ENCODE measurements at regions not wholly inside any gene's neighbourhood (a gene's known extent, or its start where the extent isn't known, plus 50 kb on each side); places are given as distances from the start of the nearest gene placed in this dataset.
"Not testable (repeated sequence)": the region's sequence is repeated elsewhere in the genome, so short reads cannot be mapped to it uniquely, and the experiment has no call there.

DNA sequence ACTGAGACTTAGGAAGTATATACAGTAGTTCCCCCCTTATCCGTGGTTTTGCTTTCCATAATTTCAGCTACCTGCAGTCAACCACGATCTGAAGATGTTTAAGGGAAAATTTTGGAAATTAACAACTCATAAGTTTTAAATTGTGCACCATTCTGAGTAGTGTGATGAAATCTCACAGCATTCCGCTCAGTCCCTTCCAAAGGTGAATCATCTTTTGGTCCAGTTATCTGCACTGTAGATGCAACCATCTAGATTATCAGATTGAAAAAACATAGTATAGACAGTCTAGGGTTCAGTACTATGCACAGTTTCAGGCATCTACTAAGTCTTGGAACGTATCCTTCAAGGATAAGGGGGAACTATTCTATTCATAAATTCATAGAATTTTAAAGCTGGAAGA lies 109.0 kb downstream of the ANXA3 start:
- no peak for DNase-seq

DNA sequence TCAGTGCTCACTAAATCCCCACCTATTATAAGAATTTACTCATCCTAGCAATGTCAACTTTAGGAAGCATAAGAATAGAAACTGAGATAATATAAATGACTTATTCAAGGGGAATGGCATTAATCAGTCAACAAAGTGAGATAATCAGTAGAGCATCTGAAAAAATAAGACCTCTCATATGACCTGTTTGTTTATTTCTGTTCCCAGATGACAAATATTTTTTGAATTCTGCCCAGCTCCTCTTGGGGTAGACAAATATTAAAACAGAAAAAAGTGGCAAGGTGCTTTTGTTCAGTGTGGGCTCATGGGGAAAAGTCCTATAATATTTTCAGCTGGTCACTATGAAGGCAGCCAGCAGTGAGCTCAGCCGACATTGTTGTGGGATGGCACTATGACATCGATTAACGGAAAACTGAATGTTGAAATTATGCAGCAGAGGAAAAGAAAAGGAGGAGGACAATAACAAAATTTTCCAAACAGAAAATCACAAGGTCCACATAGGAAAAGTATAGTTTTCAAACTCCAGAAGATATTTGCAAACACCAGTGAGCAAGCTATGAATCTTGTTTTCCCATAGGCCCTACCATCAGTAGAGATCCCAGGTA lies 109.6 kb downstream of the ANXA3 start:
- no peak for DNase-seq

DNA sequence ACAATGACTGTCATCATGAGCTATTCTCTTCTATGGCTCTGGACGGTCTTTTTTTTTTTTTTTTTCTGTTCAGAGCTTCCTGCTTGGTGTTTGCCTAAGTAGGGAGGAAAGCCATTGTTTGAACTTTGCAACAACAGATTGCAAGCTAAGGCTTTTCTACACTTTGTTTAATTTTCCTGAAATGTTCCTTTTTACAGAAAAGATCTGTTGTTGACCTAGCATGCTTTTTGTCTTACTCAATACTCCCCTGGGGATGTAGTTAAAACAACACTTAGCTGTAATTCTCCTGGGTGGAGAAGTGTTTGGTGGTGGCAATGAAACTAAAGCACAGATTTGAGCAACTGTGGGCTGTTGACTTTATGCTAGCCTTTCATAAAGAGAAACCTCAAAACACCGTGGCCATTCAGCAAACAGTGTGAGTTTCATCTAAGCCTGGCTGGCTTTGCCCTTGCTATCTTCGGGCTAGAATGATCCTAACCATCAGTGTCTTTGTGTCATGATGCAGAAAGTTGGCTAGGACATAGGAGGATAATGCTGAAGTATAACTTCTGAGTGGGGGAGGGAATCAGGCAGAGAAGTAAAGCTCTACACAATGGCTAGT lies 110.5 kb downstream of the ANXA3 start:
- no peak for DNase-seq

GRCh38 chr4:78662658-78663057 lies 111.1 kb downstream of the ANXA3 start:
- no peak for DNase-seq

DNA sequence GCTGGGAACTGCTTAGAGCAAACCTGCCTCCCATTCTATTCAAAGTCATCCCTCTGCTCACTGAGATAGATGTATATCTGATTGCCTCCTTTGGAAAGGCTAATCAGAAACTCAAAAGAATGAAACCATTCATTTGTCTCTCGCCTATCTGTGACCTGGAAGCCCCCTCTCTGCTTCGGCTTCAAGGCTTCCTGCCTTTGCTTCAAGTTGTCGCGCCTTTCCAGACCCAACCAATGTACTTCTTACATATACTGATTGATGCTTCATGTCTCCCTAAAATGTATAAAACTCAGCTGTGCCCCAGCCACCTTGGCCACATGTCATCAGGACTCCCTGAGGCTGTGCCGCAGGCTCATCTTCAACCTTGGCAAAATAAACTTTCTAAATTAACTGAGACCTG lies 111.9 kb upstream of the BMP2K start:
- DNase-seq, result not testable (repeated sequence)

GRCh38 chr4:78665216-78665770 lies 110.9 kb upstream of the BMP2K start:
- DNase-seq, result no peak

- no peak for DNase-seq
These were observed 109.3 kb upstream of the BMP2K start for GRCh38 chr4:78666830-78667258.

GRCh38 chr4:78667325-78667724 lies 108.8 kb upstream of the BMP2K start:
- DNase-seq, result no peak

DNA sequence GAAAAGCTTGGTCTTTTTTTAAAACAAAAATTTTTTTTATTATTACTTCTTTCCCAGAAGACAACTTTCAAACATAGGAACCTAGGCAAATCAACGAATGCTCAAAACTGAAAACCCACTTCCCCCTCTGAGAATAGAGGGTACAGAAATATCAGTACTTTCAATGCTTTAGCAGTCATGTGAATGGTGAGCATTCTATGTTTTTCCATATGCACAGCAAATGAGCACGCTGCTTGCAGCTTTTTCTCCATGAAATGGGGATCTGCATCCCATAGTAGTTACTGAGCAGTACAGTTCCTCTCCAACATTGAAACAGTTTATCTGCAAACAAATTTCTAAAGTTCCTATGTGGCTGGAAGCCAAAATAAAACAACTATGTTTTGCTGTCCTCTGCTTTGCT lies 108.4 kb upstream of the BMP2K start:
- no peak for DNase-seq

DNA sequence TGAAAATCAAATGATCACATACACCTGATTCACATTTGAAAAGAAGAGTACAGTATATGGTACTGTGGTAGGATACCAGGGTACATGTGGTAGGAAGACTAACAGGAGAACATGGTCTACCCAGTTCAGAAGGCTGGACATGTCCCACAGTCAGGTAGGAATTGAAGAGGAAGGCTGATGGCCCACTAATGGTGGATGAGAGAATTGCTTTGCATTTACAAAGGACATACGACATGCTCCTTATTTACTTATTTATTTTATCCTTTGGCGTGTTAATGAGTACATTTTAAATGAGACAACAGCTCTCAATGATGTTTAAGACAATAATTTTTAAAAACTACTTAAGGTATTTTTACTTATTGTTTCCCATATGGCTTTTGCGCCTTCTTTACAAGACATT lies 106.7 kb upstream of the BMP2K start:
- DNase-seq, result no peak

GRCh38 chr4:78671903-78672815 lies 104.0 kb upstream of the BMP2K start:
- DNase-seq, result no peak

DNA sequence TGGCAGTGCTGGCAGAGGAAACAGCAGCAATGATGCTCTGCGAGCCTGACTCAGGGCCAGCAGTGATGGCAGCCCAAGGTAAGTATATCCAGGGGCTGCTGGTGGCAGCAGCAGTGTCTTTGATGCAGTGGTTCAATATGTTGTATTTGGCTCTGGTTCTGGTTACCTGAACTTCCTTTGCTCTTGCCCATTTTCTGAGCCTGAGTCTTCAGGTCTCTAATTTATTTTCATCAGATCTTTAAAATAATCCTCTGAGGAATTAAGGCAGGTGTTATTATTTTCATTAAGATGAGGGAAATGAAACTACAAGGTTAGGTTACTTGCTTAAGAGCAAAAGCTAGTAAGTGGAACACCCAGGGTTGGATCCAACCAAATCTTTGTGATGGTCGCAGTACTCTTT lies 102.8 kb upstream of the BMP2K start:
- no peak for DNase-seq

- no peak for DNase-seq
These were observed 100.8 kb upstream of the BMP2K start for GRCh38 chr4:78675325-78675724.

DNA sequence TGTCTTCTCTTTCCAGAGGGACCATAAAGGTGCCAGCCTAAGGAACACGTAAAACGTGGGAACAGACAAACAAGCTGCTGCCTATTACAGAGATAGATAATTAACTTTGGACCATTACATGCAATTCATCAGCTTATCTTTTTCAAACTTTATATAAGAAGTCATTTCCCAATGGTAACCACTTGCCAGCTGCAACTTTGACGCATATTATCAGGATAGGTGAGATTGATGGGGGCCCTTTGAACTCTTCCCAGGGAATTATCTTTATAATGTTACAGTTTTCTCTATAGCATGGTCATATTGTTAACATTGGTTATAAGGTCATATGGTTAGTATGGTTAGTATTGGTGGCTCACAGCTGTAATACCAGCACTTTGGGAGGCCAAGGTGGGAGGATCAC lies 94.1 kb upstream of the BMP2K start:
- no peak for DNase-seq

DNA sequence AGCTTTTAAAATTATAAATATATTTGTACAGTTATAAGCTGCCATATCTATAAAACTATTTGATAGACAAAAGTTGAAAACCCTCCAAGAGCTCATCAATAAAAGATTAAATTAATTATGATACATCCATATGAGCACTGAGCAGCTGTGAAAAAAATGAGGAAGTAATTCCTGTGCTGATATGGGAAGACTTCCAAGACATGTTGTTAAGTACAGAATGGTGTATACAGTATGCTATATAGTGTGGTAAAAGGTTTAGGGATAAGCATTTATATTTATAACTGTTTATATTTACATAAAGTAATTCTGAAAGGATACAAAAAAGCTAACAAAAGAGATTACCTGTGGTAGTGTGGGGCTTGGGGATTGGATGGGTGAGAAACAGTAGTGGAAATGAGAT lies 92.8 kb upstream of the BMP2K start:
- DNase-seq, result no peak

GRCh38 chr4:78684325-78685079 lies 91.6 kb upstream of the BMP2K start:
- DNase-seq, result no peak

- DNase-seq, result no peak
These were observed 88.3 kb upstream of the BMP2K start for GRCh38 chr4:78687818-78688217.

GRCh38 chr4:78688366-78688765 lies 87.8 kb upstream of the BMP2K start:
- DNase-seq, result no peak

DNA sequence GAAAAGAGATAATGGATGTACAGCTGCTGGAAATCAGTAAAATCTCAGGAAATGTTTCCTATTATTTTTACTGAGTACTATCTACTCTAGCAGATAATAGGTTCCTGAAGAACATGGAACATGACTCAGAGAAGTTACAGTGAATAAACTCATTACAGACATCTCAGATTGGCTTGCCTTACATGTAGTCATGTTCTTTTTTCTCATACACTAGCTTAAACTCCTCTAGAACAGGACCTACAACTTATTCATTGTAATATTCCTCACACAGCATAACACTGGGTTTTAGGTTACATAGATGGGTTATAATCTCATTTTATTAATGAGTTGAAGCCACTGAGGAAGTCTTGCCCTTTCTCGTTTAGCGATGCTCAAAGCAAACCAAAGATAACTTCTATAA lies 86.9 kb upstream of the BMP2K start:
- DNase-seq, result no peak

DNA sequence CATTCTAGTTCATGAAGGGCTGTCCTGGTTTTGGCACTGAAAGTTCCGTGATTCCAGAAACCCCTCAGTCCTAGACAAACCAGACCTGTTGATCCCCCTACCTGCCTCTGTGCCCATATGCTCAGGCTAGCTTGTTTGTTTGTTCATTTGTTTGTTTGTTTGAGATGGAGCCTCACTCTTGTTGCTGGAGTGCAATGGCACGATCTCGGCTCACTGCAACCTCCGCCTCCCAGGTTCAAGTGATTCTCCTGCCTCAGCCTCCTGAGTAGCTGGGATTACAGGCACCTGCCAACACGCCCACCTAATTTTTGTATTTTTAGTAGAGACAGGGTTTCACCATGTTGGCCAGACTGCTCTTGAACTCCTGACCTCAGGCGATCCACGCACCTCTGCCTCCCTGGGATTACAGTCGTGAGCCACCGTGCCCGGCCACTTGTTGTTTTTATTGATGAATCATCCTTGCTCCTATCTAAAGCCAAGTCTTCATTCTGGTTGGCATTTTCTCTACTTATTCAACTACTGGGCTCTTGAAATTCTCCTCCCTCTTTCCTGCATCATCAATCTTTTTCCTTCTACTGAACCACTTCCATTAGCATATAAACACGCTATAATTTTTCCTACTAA lies 86.3 kb upstream of the BMP2K start:
- no peak for DNase-seq

- no peak for DNase-seq
These were observed 84.8 kb upstream of the BMP2K start for GRCh38 chr4:78691334-78691754.

Data from hindlimb muscle (tissue), 1 donor.